Gastrocnemius medialis (tissue), 4 donors: ENCODE measurements at regions not wholly inside any gene's neighbourhood (a gene's known extent, or its start where the extent isn't known, plus 50 kb on each side); places are given as distances from the start of the nearest gene placed in this dataset.

Source experiments
- ATAC-seq, 2 donors: fragments of 150-250 bp; one replicate each; pipeline ENCODE4 v1.9.1; 2016
- DNase-seq, 2 donors: peaks; one replicate each; pipeline ENCODE4 v3.0.0-alpha.2; 2019
- H3K27ac ChIP-seq, 4 donors: fragments of 200-600 bp; sonication (generic); 1 replicate in 1 of 4; 2 replicates in 3 of 4; pipeline ENCODE4 v1.5.1; 2016 to 2018; ENCODE audit warnings: mild to moderate bottlenecking in 2 of 4, moderate library complexity in 1 of 4
- H3K27me3 ChIP-seq, 3 donors: fragments of 200-600 bp; sonication (generic) in 2 of 3; 1 replicate in 1 of 3; 2 replicates in 2 of 3; pipeline versions ENCODE4 v1.5.1 to v1.6.0; 2016 to 2019; ENCODE audit warnings: mild to moderate bottlenecking in 1 of 3, moderate library complexity in 1 of 3
- H3K36me3 ChIP-seq, 2 donors: fragments of 200-600 bp; sonication (generic) in 1 of 2; one replicate each; pipeline ENCODE4 v1.5.1; 2017 to 2018
- H3K4me1 ChIP-seq, 2 donors: fragments of 200-600 bp; sonication (generic) in 1 of 2; one replicate each; pipeline ENCODE4 v1.5.1; 2016 to 2017; ENCODE audit warnings: mild to moderate bottlenecking in 2 of 2
- H3K4me3 ChIP-seq, 4 donors: fragments of 200-600 bp; sonication (generic) in 3 of 4; 1 replicate in 1 of 4; 2 replicates in 3 of 4; pipeline ENCODE4 v1.5.1; 2016 to 2019; ENCODE audit warnings: mild to moderate bottlenecking in 2 of 4
- H3K9me3 ChIP-seq, 3 donors: fragments of 200-600 bp; sonication (generic) in 2 of 3; 1 replicate in 1 of 3; 2 replicates in 2 of 3; pipeline ENCODE4 v1.5.1; 2016 to 2019
- CTCF ChIP-seq, 5 experiments: fragments of 450-650 bp in 3 of 5; fragments of 200-600 bp in 2 of 5; sonication (generic) in 2 of 5; IDR thresholded peaks in 4 of 5; conservative IDR thresholded peaks in 1 of 5; 1 replicate in 4 of 5; 2 replicates in 1 of 5; pipeline ENCODE4 v1.5.1; 2016 to 2019; ENCODE audit warnings: antibody characterized with exemption in 5 of 5, mild to moderate bottlenecking in 3 of 5, moderate library complexity in 3 of 5
- POLR2A ChIP-seq, 2 donors: fragments of 450-650 bp; IDR thresholded peaks; one replicate each; pipeline ENCODE4 v1.6.1; 2017; ENCODE audit warnings: antibody characterized with exemption in 2 of 2, mild to moderate bottlenecking in 2 of 2, moderate library complexity in 2 of 2
- in situ Hi-C, 4 donors: fragments of 200-750 bp; cut with MboI; loops; one replicate each; pipeline versions ENCODE4 v1.15.0 to v1.8.0; 2017; ENCODE audit warnings: low sequenced_read_pairs in 4 of 4
- intact Hi-C: fragments of 100-400 bp; cut with DNase I; formaldehyde crosslinking; loops from one replicate; pipeline ENCODE4 v1.15.1; 2023; ENCODE audit warnings: low total_unique reads

- no peak for TF ChIP-seq CTCF (IDR thresholded peaks at IDR 0.05 in 4 of 5, conservative IDR thresholded peaks at IDR 0.05 in 1 of 5)
- TF ChIP-seq POLR2A (IDR thresholded peaks at IDR 0.05): no peak
- no peak for DNase-seq
- no peaks in the 10 kb centered on the region for H3K36me3 ChIP-seq
- H3K27ac ChIP-seq: no peak overlapping the region
- no peaks in the 10 kb centered on the region for H3K4me1 ChIP-seq
- no peak for ATAC-seq
- H3K4me3 ChIP-seq: no peak overlapping the region
- intact Hi-C loops (no loop called here), in situ Hi-C loops (no loop called here)
- no peaks in the 10 kb centered on the region for H3K27me3 ChIP-seq
- no peaks in the 10 kb centered on the region for H3K9me3 ChIP-seq
Measured at GRCh38 chr3:56899078-56899477, 97.3 kb upstream of the ARHGEF3 start.

- H3K27ac ChIP-seq: no peak overlapping the region
- TF ChIP-seq POLR2A (IDR thresholded peaks at IDR 0.05): no peak
- no peak for TF ChIP-seq CTCF (IDR thresholded peaks at IDR 0.05 in 4 of 5, conservative IDR thresholded peaks at IDR 0.05 in 1 of 5)
- no peaks in the 10 kb centered on the region for H3K4me1 ChIP-seq
- intact Hi-C loops: no loop called here
- H3K9me3 ChIP-seq: no peaks in the 10 kb centered on the region
- no peaks in the 10 kb centered on the region for H3K27me3 ChIP-seq
- H3K36me3 ChIP-seq: no peaks in the 10 kb centered on the region
- in situ Hi-C loops: no loop called here
- DNase-seq (no peak), ATAC-seq (no peak)
- no peak overlapping the region for H3K4me3 ChIP-seq
Measured at GRCh38 chr3:56896357-56896756, 94.6 kb upstream of the ARHGEF3 start.

GRCh38 chr3:56894881-56895431 lies 93.2 kb upstream of the ARHGEF3 start:
- no peaks in the 10 kb centered on the region for H3K36me3 ChIP-seq
- no peaks in the 10 kb centered on the region for H3K4me1 ChIP-seq
- ATAC-seq (peak in 1 of 2 donors; percentile 63), DNase-seq (no peak)
- H3K27ac ChIP-seq: peak overlapping the region in 2 of 4 donors; percentile 11 to 29
- no peaks in the 10 kb centered on the region for H3K9me3 ChIP-seq
- in situ Hi-C loops: no loop called here
- intact Hi-C loops: no loop called here
- H3K27me3 ChIP-seq: no peaks in the 10 kb centered on the region
- H3K4me3 ChIP-seq: no peak overlapping the region
- TF ChIP-seq CTCF (IDR thresholded peaks at IDR 0.05 in 4 of 5, conservative IDR thresholded peaks at IDR 0.05 in 1 of 5) (no peak), POLR2A (IDR thresholded peaks at IDR 0.05) (no peak)

GRCh38 chr3:56890448-56891091 lies 88.8 kb upstream of the ARHGEF3 start:
- Histone ChIP-seq H3K9me3 (no peaks in the 10 kb centered on the region), H3K36me3 (no peaks in the 10 kb centered on the region), H3K4me1 (peaks cover 0 to 16% of the 10 kb centered on the region in 2 donors), H3K4me3 (no peak overlapping the region), H3K27me3 (no peaks in the 10 kb centered on the region), H3K27ac (no peak overlapping the region)
- no peak for DNase-seq
- TF ChIP-seq POLR2A (IDR thresholded peaks at IDR 0.05) (no peak), CTCF (IDR thresholded peaks at IDR 0.05 in 4 of 5, conservative IDR thresholded peaks at IDR 0.05 in 1 of 5) (no peak)
- intact Hi-C loops (no loop called here), in situ Hi-C loops (no loop called here)
- ATAC-seq: no peak
